Activated naive CD4-positive, alpha-beta T cell treated with Interleukin-2 at 50 U/mL for 16 hours (primary cell): ENCODE measurements at regions not wholly inside any gene's neighbourhood (a gene's known extent, or its start where the extent isn't known, plus 50 kb on each side); places are given as distances from the start of the nearest gene placed in this dataset.

Experiments
- DNase-seq: peaks from one replicate; pipeline ENCODE4 v3.0.0-alpha.2; 2020

DNA sequence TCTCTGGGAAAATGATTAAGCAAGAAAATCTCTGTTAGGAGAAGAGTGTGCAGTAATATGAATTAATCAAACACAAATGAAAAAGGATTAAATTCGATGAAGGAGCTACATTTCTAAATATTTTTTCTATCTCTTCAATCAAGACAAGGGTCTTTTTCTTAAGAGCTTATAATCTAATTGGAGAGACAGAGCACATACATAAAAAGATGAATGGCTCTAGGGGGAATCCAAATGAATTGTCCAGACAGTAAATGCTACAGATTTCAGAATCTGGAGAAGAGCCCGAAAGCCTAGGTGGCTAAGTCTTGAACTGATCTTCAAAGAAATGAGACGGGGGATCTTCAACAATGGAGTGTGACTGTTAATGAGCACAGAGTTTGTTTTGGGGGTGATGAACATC, 723.6 kb downstream of the UTRN start:
- no peak for DNase-seq

DNA sequence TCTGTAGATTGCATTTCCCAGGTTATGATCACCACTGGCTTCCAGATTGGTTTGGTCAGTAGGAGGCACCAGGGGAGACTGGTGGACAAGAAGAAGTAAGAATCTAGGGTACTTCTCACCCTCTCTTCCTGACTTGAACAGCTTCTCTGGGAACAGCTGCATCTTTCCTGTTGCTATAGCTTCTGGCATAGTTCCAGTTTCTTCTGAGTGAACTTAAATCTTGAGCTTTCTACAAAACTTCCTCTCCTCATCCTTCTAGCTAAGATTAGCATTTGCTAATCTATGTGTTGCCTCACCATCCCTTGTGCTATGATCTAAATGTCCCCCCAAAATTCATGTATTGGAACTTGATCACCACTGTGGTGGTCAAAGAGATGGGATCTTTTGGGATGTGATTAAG, 724.6 kb downstream of the UTRN start:
- DNase-seq: no peak

DNA sequence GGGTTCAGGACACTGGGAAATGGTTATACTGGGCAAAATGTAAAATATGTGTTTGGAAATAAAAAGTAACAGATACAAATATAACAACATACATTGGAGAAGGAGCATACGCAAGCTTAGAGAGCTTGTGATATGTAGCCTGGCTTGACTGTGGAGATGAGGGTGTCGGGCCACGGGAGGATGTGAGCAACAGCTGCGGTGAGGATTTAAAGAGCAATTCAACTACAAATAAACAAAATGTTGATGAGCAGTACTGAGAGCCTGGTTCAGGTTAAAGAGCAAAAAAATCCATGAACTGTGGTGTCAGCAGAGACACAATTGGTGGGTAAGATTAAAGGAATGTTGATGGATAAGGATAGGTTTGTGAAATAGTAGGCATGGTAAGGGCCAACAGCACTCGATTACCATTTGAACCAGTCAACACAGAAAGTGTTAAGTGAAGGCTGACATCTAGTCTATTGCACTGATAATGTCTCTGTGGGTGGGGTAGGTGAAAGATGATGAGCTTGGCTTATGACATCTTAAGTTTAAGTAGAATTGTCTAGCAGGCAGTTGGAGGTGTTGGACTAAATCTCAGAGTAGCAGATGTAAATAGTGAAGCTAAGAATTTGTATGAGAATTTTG, 723.2 kb downstream of the EPM2A start:
- no peak for DNase-seq

DNA sequence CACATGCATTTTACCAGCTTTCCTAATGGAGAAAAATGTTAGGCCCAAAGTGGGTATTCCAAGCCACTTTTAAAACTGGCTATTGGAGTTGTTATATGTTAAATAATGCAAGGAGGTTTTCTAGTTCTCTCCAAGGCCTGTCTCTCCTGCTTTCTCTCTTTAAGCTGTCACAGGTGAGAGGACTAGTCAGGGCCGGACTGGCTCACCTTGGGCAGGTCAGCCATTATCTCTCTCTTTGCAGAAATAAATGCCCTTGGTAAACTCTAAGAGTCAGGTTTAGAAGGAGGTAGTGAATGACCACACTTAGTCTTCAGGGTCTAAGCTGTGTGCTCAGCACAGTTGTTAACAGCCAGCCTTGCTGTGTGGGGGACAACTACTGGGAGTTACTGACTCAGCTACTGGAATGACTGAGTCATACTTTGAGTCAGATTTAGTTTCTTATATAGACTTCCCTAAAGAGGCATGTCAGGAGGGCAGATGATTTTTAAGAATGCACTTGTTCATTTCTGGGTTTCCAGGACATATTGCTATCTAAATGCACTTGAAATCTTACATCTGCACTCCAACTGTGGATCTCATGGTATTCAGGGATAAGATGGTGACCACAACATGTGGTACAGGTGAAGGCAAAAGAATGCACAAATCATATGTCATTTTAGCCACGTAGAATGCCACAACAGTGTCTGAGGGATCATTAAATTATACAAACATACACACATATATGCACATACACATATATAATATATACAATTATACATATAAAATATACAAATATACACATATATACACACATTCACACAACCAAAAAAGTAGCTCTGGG, 719.4 kb downstream of the EPM2A start:
- DNase-seq: peak; percentile 5

DNA sequence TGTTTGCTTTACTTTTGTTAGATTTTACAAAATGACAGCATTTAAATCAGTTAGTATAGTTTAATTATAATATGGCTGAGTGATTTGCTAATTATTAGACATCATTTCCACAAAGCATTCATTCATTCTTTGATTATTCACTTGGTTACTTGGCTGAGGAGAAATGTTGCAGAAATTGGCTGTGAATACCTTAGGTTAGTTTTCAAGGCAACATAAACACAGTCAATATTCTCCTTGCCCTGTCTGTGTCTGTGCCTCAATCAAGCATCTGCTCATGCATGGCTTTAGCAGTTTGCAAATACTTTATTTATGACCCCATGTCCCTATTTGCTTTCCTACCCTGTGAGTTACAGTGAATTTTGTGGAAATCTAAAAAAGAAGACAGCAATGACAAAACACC, 718.3 kb downstream of the EPM2A start:
- no peak for DNase-seq

DNA sequence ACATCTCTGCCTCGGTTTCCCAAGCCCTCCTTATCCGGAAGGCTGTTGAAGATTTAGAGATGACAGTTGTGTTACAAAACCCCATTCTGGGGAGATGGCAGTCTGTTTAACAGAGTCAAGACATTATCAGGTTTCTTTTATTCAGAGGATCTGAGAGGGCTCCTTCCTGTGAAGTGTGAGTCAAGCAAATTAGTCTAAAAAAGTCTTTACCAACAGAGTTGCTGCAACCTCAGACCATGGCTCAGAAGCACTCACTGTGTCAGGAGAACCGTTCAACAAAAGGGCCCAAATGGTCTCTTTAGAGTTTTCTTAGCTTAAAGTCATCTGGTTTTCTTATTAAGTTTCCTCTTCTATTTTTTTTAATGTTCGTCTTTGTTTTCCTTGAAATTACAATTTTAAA, 717.8 kb downstream of the EPM2A start:
- no peak for DNase-seq

DNA sequence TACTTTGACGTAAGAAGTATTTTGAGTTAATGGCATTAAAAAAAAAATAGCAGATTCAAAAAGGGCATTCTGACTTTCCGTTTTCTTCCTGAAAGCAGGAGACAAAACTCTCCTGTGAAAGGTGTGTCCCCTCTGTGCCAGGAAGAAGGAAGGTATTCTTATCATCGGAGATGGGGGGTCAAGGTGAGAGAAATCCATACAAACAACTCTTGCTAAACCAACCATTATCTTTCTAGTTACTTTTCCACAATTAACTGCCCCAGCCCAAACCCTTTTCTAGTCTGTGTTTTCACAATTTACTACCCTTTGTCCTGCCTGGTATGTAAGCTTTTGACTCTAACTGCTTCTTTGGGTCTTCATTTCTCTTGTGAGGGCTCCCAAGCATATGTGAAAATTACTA, 717.3 kb downstream of the EPM2A start:
- DNase-seq: no peak

DNA sequence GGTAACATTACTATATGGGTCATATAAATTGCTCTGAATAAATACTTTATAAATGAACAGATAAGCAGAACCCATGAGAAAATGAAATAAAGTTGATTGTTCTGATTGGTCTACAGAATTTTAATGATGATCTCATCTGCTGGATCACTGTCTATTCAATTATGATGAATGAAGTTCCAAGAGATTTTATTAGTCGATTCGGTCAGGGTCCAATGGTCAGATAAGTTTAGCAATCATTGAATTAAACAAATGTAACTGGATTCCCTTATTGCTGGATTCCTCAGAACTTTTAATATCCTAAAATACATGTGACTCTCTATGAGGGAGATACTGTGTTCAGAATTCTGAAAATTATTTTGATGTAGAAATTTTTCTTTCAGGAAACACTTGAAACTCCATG, 715.2 kb downstream of the EPM2A start:
- no peak for DNase-seq

DNA sequence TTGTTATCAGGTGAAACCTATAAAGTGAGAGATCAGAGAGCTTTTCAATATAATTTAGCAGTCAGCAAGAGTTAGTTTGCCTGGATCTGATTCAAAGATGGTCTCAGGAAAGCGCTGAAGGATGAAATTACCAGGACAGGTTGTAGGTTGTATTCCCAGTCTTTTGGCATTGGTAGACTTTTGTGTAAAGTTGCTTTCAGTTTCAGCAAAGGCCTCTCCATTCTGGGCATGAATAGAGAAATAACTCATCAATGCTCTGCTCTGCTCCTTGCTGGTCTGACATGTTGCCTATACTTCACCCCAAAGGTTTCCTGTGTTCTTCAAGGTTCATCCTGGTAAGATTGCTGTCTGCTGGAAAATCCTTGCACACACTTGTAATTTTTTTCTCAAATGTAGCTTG, 714.8 kb downstream of the EPM2A start:
- DNase-seq: no peak

DNA sequence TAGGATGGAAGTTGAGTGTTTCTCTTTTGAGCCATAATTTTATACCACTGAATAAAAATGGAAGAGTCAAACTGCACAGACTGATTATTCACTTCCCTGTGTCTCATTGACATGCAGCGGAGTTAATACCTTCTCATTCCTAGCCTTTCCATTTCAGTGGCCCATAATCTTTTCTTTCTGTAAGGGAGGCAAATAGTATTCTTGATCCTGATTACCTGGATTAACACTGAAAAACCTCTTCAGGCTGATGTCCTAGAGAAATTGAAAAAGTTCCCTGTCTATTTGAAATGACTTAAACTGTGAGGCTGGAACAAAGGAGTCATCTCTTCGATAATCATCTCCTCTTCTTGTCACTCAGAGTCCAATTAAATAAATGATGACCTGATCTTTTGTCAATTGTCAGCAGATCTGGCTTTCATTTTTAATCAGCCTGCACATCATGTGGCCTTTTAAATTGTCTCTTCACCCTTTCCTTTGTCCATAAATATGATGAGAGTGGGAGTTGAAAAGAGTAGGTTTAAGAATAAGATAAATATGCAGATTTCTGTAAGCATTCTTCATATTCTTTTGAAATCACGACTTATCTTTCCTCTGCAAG, 713.0 kb downstream of the EPM2A start:
- DNase-seq: no peak

DNA sequence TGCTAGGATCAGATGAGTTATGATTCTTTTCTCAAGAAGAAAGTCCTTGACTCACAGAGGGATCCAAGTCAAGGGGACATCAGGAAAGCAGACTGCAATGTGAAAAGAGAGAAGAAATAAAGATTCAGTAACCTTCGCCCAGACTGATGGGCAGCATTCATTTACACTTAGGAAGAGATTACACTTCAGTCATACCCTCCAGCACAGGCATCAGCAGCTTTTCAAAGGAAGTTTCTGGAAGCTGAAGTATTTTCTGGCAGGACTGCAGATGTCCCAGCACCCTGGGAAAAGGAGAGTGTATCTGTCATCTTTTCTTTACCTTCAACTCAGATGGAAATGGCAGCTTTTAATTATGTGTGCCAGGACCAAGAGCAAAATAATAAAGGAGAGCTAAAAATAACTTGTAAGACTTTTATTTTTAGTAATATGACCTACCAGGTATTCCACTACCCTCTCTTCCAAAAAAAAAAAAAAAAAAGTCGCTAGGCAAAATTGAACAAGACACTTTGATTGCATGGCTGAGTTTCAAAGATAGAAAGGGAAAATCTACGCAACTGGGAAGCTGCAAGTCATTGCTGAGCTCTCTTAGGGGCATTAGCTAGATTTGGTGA, 712.1 kb downstream of the EPM2A start:
- no peak for DNase-seq

DNA sequence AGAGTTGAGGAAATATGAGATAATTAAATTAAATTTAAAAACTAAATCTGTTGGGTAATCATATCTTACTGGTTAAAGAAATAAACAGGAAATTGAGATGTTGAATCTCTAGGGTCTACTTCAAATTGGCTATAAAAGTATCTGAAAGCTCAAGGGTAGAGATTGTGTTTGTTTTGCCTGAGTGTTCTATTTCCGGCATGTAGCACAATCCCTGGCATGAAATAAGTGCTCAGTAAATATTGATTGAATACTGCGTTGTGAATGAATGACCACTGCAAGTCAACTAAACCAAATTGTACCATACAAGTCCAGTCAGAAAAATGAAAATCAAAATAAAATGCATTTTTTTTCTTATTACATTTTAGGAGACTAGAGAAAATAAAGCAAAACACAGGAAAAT, 709.8 kb downstream of the EPM2A start:
- no peak for DNase-seq

DNA sequence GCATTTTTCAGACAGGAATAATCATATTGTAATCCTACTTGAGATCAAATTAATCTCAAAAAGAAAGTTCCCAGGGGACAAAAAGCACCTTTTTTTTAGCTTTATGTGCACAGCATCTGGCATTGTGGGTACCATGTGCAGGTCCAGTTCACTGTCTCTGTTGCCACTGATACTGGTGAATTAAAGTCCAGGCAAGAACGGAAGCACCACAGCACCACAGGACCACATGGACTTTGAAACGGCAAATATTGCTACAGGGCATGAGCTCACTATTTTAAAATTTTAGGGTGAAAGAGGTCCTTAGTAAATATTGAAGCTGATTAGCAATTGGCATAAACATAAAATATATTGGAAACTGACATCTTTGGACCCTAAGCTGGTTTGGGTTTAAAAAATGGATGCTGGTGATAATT, 709.0 kb downstream of the EPM2A start:
- DNase-seq: no peak

DNA sequence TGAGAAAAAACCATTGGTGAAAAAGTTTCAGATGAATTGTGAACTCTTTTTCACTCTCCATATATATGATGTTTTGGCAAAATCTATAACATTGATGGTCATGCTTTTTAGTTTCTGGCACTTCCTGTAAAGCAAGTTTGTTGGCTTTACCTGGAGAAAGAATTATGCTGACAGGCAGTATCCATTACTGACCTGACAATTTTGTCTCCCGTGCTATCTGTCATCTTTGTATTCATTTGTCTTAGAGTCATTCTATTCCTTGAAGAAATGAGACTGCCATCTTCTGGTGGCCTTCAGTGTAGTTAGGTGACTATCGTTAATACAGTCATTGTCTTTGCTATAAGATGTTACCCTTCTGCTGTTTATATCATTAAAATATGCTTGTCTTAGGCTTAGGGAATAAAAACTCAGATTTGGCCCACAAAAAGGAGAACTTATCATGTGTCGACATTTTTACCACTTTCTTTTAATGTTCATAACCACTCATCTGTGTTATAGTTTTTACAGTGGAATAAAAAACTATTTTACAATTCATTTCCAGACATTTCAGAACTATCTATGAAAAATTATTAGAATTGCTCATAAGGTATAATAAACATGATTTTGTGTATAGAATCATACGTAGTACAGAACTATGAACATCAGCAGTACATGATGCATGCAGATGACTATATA, 707.0 kb downstream of the EPM2A start:
- DNase-seq: no peak

DNA sequence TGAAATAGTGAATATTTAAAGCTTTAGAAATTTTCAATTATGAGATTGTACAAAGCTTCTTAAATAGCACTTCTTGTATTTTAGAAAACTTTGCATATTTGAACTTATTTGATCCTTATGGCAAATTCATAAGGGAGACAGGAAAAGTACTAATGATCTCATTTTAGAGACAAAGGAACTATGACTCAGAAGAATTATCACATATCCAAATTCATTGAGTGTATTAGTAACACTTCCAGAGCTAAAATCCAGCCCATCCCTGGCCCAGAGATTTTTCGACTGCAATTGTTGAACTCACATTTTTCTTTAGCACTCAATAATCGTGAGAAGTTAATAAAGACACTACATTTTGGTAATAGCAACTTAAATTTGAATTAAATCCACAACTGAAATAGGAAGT, 704.3 kb downstream of the EPM2A start:
- no peak for DNase-seq

DNA sequence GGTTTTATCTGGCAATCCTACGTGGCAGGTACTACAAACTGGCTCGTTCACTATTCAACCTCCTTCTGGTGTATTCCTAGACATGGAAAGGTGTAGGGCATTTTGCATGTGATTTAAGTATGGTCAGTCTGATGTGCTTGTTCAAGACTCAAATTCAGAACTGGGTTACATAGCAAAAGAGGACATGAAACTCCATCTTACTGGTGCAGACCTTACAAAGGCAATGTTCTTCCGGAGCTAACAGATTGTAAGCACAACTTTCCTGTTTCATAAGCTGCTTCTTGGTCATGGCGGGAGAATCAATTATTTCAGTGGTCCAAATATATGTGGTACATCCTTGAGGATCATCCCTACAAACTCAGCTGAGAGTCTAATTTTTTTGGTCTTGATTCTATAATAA, 703.4 kb downstream of the EPM2A start:
- DNase-seq: no peak

DNA sequence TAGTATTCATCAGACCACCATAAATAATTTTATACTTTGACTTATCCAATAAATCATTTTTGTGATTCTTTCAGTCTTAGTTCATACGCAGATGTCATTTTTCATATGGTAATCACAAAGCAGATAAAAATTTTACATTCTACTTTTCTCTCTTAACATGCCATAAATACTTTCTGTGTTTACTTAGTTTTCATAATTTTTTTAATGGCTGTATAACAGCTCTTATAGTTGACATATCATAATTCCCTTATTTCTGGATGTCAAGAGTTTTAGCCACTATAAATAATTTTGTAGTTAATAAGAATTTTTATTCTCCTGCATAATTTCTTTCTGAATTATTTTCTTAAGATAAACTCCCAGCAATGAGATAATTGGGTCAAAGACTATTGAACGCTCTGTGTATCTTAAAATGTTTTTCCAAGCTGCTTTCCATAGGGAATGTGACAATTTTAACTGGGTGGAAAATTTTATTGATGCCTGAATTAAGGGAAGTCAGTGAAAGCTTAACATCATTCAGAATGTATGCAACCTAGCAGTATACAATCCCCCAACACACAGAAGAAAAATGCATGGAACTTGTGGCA, 702.7 kb downstream of the EPM2A start:
- no peak for DNase-seq

DNA sequence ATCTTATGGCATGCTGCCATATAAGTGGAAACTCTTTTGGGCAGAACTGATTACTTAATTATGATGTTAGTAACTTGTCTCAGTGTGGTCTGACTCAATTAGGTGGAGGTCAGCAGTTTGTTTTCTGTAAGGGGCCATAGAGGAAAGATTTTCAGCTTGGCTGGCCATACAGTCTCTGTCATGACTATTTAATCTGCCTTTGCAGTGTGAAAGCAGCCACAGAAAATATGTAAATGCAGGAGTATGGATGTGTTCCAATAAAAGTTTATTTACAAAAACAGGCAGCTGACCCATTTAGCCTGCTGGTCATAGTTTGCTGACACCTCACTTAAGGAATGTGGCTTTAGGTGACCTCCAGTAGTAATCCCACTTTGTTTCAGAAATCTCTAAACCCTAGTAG, 700.7 kb downstream of the EPM2A start:
- DNase-seq: no peak

DNA sequence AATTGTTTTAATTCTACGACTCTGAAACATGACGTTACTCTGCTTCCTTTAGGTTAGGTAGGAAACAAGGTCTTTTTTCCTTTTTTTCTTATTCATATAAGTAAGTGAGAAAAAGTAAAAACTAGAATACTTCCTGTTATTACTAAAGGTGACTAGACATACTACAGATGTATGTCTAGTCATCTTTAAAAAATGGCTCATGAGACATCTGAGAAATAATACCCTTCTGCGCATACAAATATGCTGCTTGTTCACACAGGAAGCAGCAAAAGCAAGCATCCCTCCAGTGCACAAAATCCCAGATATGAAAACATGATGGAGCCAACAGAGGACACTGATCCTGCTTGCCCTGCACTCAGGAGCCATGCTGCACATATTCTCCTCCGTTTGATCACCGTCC, 699.1 kb downstream of the EPM2A start:
- no peak for DNase-seq

DNA sequence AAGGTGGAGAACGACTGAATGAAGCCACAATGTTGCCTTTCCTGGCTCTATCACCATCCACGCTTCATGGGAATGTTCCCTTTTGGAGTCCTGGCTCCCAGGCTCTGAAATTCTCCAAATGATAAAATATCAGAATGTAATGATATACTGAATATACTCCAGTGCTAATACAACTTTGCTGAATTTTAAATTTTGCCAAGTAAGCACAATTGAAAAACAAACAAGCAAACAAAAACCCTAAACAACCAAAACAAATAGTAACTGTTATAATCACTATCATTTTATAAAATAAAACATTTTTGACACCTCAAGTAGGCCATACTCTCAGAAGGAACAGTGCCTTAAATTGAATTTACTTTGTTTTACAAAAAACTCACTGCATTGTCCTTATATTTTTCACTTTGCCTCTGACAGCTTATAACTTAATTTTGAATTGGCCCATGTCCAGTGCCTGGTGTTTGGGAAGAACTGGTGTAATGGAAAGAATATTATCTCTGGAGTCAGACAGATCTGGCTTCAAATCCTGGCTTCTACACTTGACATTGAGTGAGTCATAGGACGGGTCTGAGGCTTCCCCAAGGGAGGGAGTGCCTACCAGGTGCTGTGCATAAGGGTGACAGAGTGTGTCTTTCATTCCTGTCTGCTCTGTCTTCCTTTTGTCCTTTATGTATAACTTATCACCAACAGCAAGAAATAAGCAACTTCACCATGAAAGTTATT, 698.3 kb downstream of the EPM2A start:
- DNase-seq: no peak

DNA sequence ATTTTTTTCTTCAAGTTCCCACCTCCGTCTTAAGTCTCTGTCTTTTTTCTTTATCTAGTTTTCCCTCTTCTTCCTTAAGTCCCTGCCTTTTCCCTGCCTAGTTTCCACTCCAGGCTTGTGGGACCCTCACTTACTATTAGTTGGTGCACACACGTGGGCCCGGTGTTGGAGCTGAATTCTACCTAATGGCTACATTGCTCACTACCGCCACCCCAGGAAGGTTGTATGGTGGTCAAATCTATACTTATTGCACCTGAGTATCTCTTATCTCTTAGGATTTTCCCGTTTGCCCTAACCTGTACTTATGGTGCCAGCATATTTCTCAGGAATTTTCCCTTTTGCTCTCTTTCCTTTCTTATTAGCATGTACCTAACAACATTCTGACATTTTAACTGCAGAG, 692.8 kb downstream of the EPM2A start:
- no peak for DNase-seq

DNA sequence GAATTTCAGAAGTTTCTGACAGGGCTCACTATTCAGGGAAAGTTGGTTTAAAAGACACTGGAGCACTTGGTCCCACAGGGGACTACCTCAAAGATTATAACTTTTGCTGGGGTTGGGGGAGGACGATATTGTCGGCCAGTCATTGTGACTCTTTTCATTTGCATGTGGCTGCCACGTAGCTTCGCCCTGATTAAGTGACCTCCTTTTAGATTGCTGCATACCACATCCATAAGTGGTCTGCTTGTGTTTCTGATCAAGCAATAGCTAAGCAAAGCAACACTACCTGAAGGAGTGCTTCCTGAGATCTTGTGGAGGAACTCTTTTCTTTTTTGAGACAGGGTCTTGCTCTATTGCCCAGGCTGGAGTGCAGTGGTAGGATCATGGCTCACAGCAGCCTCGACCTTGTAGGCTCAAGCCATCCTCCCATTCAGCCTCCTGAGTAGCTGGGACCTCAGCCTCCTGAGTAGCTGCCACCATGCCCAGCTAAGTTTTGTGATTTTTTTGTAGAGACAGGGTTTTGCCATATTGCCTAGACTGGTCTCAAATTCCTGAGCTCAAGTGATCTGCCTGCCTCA, 691.3 kb downstream of the EPM2A start:
- no peak for DNase-seq
